HG02970 (cell line): ENCODE measurements at regions not wholly inside any gene's neighbourhood (a gene's known extent, or its start where the extent isn't known, plus 50 kb on each side); places are given as distances from the start of the nearest gene placed in this dataset.

Experiments
- ATAC-seq: cut with Tn5 transposase; IDR thresholded peaks from one replicate; pipeline ENCODE4 v1.9.1; 2021; ENCODE audit warnings: mild to moderate bottlenecking, moderate library complexity, moderate number of reproducible peaks; ENCODE audit not compliant: unreplicated experiment, low FRiP score

DNA sequence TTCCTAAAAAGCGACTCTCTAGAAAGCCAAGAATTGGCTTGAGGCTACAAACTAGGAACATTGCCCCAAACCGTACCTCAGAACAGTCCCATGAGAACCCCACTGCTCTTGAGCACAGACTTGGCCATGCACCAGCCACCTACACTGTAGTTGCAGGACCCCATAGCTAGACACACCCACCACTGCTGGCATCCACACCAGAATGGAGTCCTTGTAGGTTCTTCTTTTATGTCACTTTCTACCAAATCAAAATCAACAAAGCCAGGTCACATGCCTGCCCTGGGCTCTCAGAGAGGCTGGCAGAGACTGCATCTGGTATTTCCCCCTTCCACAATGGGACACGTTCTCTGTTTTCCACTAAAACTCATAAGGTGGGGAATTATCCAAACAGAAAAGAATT lies 290.5 kb downstream of the SHOX2 start:
- no peak for ATAC-seq

DNA sequence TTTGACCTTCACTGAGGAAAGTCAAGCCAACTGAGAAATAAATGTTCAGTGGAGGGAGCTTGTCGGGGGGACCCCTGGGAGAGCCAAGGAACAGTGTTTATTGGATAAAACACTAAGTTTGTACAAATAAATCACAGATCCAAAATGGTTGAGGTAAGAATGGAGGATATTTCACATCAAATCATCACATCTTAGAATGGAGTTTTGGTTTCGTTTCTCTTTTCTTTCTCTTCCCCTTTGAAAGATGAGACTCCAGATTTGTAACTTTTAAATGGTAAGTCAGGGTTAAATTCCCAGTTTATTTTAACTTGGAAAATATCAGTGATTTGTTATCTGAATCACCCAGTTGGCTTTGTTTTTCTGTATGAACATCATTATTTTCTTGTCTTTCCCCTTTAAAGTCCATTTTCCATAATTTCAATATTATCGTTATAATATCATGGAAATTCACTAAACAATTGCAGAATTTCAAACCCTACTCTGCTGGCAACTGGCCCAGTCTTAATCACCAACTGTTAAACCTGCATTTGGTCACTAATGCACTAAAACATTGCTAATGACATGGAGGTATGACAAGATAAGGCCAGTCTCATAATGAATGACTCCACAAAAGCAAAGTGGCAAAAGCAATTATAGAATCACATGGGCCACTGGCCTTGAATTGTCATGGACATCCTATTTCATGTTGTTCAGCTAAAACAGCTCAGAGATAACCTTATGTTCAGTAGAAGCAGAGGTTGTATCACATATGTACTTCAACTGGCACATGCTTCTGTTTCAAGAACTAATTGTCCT lies 295.1 kb downstream of the SHOX2 start:
- ATAC-seq = no peak

DNA sequence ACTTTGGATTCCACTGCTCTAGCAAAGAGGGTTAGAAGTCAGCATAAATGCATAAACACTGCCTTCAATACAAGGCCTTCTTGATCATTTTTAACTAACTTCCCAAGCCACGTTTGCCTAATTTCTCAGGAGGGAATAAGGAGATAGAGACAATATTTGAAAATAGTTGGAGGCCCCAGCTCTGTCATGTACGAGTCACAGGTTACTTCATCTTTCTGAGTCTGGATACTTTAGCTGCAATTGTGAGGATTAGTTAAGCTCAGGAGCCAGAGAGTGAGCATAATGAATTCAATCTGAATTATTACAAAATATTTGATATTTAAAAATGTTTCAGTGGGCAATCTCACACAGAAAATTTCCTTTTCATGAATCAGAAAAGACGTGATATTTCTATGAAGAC lies 298.9 kb downstream of the SHOX2 start:
- ATAC-seq = no peak

DNA sequence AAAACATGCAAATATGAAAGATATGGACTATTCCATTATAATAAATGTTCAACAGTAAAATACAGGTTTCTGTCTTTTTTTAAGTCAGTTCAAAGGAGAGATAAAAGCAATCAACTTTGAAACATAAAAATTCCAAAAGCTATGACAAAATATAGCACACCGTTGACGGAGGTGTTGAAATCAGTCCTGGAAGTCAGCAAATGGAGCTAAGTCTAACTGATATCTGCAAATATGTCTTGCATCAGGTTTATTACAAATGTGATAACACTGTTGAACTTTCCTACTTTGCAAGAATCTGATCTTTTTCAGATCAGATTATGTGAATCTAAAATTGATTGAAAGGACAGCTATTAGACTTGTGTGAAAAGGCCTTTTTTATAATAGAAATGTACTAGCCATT lies 300.7 kb downstream of the SHOX2 start:
- no peak for ATAC-seq

DNA sequence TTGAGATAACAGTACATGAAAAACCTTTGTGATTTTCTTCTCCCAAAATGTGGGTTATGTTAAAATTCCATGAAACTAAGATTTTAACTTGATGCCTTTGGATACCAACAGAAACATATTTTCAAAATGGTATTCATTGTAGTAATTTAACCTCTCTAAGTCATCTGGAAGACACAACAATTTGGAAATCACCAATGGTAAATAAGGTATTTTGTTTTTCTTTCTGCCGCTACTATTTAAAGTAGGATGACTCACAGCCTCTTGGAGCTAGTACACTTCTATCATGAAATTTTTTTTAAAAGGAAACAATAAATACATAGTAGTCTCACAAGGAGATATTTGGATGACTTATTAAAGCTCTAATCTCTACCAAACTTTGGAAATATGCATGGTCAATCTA lies 291.6 kb upstream of the VEPH1 start:
- no peak for ATAC-seq

DNA sequence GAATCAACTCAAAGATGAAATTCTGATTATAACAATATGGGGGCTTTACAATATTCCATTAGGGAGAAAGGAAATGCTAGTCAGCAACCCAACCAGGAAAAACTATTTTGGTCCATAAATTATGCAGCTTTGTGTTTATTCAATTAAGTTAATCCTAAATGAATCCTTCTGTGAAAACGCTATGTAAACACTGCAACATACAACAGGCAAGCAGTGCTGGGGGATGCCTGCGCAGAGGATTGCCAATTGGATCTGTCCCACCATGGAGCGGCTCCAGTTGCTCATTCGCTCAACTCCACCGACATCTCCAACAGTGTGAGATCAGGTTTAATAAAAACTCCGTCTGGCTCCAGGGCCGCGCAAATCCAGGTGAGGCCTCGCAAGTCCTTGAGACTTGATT lies 290.5 kb upstream of the VEPH1 start:
- ATAC-seq = no peak

DNA sequence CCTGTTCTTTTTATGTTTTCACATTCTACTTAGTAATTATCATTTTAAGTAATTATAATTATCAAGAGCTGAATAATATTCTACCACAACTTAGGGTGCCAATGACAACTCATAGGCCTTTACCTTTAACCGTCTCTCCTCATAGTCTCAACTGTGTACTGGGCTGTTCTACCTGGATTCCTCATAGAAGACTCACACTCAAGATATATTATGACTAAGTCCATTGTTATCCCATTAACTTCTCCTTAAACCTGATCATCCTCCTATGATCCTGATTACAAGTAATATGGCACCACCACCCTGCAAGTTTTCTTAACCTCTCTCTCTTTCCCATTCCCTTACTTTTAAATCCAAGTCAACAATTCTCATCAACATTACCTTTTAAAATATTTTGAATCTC lies 285.9 kb upstream of the VEPH1 start:
- ATAC-seq = no peak

DNA sequence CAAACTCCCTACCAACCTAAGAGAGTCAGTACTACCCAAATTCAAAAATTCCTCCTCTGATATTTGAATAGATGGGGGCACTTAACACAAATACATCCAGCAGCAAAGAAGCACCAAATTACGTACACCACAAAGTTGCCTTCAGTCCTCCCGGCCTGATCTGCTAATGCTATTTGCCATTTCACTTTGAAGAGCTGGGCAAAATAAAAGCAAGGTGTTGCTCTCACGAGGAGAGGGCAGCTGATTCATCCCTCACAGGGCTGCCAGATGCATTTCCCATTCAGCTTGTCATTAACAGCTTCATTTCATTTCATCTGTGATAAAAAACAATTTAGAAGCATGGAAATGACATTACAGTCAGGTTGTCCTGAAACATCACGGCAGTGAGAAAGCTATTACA lies 283.4 kb upstream of the VEPH1 start:
- no peak for ATAC-seq

DNA sequence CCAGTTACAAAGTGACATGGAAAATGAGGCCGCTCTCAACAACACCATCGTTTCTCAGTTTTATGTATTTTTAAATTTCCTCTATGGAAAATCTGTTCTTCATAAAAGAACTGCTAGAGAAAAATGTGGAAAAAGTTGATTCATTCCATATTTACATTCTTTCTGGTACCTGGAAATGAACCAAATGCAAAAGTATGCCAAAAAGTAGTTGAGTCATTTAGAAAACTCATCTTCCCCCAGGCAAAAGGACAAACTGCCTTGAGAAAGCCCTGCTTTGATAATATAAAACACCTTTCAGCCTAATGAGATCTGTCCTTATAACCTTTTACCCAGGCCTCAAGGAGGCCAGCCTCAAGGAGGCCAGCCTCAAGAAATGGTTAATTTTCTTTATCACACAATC lies 283.0 kb upstream of the VEPH1 start:
- ATAC-seq = no peak

DNA sequence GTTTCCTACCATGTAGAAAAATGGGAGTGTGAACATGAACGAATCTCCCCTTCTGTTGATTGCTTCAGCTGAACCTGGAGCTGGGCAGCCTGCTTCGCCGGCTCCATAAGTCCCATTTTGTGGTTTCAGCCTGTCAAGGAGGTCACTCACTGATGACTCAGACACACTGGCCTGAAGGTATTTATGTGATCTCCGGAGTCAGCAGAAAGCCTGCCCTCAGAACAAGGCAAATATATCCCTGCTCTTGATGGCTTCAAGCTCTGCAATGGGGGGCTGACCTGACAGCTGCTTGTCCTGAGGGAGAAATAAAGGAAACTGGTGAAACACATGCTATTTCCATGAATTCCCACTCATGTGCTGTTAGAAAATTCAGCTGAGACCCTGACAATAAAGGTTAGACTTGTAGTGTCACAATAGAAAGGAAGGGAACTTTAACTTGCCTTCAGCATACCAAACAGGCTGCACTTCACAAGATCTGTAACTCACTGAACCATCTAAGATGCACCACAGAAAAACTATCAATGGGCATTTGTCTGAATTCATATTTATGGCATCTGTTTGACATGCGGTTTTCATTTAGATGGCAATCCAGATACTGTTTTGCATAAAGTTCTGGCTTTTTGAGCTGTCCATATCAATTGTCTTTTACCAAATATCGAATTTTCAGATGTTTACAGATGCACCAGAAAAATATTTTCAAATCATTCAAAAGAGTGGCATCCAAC lies 282.0 kb upstream of the VEPH1 start:
- ATAC-seq = no peak

DNA sequence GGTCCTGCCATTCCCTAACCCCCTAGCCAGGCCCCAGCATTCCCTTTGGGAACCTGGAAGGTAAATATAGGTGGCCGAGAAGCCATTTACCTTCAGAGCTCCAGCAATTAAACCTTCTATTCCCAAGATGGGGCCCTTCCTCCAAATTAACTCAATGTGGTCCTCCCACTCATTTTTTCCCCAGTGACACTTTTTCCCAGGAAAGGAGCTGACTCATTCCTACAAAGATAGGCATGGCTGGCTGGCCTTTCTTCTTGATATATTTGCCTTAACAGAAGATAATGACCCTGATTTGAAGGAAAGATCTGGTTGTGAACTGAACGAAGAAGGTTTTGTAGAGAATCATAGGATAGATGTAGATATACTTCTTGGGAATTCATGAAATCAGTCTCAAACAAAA lies 279.0 kb upstream of the VEPH1 start:
- no peak for ATAC-seq

DNA sequence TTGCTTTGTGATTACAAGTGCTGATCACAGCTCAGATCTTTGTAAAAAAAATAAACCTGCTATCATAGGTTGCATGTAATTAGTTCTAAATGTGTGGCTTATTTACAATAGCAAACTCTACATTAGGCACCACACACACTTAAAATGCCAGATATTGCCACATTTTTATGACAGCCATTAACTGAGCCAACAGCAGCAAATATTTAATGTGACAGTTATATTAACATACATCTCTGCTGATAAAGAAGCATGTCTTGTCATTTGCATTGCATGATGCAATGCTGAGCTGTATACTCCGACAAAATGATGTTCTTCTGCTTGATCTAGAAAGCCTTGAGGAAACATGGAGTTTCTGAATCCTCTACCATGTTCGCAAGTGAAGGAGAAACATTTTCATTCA lies 273.6 kb upstream of the VEPH1 start:
- ATAC-seq = no peak

DNA sequence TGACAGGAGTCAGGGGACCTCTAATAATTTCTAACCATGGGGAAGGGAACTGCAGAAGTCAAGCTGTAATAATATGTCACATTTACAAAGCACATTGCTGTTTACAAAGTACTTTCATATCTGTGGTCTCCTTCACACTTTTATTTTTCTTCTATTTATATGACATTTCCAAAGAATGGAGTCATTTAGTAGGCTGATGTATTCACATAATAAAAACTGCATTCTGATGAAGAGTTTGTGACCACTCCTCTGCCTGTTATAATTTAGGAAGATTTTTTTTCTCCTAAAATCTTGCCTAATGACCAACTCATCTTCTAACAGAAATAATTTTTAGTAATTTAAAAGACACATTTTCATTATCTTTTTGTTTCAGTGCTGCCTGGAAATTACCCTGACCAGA lies 272.2 kb upstream of the VEPH1 start:
- ATAC-seq = no peak

DNA sequence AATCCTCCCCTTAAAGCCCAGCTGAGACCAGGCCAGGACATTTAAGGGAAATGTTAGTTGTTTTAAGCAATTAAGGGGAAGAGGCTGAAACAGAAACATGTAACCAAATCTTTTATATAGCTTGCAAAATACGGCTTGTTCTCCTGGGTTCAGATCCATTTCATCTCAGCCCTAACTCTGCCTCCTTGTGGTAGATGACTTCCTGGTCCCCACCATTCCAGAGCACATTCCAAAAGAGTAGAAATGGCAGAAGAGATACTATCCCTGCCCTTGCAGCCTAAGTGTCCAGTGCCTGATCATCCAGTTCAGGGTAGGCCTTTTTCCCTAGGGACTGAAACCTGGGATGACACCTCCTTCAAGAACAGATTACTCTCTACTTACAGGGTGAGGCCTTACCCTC lies 266.2 kb upstream of the VEPH1 start:
- ATAC-seq = no peak

DNA sequence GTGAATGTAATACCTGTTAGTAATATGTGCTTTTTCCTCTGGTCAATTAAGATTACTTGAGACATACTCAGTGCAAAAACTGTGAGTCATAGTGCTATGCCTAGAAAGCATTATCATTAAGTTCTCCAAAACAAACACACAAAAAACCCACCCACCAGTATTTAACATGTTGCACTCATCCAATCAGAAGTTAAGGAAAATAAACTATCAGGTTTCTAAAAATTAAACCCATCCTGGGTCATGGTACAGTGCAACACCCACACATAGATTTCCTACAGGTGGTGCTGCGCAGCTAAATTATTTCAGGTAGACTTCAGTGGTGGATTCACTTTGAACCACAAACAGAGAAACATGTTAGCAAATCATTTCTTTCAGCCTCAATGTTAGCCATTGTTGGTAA lies 264.4 kb upstream of the VEPH1 start:
- ATAC-seq = no peak

DNA sequence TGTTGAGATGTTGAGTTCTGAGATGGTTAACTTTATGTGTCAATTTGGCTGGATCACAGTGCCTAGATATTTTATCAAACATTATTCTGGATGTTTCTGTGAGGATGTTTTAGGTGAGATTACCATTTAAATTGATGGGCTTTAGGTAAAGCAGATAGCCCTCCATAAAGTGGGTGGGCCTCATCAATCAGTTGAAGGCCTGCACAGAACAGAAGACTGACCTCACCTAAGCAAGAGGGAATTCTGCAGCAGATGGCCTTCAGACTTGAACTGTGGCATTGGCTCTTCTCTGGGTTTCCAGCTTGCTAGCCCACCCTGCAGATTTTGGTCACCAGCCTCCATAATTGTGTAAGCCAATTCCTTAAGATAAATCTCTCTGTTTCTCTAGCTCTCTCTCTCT lies 260.4 kb upstream of the VEPH1 start:
- ATAC-seq = no peak

DNA sequence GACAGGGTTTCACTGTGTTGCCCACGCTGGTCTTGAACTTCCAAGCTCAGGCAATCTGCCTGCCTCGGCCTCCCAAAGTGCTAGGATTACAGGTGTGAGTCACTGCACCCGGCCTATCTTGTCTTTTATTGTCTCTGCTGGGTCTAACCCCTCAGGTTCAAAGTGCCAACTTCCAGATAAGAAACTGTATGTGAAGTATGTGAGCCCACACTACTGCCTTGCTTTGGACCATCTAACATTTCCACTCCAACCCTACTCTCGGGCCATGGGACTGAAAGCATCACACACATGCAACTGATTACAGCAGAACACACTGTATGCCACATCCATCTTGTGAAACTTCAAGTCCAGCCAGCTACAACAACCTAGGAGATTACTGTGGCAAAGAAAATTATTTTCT lies 256.1 kb upstream of the VEPH1 start:
- ATAC-seq = no peak

DNA sequence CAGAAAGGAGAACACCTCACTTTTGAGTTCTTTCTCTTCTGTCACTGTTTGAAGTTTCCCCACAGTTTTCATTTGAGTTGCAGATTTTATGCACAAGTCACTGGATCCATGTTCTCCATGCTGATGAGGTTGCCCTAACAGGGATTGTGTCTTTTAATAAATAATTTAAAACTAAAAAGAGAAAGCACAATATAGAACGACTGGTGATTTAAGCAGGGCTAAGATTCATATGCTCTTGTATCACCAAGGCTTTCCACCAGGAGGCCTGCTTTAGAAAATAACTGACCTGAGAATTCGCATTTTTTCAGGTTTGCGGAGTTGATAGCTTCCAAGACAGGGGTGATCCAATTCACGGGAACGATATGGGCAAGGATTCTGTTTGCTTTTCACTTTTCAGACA lies 252.0 kb upstream of the VEPH1 start:
- no peak for ATAC-seq

DNA sequence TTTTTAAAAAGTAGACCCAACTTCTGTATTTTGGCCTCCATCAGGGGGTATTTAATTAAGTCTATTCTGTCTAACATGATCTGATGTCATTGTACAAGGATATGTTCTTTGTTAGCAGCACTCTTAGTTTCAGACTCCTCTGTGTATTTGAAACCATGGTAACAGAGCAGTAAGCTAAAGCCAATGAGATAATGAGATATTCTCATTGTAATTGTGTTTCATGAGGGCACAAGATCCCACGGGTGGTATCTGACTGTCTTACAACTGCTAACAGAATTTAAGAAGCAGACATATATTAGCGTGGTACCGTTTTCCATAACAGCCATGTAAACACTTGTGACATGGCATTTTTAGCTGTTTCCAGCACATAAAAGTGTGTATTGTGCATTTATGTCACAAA lies 251.2 kb upstream of the VEPH1 start:
- ATAC-seq = no peak

DNA sequence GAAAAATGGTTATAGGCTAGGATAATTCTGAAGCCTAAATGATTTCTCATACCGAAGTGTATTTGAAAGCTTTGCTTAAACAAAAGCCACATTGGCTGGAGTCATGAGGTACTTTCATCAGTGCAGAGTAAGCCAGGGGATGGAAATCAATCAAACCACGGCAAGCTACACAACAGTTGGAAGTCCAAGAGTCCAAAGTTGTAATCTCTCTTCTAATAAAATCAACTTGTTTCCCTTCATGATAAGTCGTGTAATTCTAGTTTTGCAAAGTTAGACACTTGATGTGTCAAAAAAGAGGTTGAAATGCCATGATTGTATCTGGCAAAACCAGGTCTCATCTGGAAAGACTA lies 250.5 kb upstream of the VEPH1 start:
- no peak for ATAC-seq

DNA sequence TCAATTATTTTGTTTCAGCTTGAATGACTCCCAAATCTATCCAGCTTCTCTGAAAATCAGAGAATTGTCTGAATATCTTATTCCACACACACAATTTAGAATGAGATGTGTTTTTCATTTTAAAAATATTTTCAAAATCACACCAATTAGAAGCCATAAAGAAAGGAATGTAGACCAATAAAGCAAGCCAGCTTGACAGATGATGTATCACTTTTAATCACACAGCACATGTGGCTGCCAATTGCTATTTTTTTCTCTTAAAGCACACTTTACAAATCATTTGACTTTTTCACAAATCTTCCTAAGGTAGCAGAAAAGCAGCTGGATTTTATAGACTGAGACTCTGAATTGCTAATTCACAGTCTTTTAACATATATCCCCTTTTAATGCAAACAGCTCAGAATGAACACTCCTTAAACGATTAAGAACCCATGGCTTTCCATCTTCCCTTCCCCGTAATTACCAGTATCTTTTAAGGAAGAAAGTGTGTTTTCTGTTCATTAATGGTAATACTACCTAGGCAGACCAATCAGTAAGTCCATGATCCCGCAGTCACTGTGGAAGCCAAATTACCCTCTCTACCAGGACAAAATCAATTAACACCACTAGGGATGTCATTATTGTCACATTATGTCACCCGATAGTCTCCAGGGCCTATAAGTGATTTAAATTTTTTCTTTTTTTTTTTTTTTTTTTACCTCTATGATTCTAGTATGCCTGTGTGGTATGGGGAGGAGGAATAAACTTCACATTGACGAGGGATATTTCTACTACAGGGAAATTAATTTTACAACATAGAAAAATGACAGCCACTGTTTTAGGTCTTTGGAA lies 250.0 kb upstream of the VEPH1 start:
- ATAC-seq = no peak

DNA sequence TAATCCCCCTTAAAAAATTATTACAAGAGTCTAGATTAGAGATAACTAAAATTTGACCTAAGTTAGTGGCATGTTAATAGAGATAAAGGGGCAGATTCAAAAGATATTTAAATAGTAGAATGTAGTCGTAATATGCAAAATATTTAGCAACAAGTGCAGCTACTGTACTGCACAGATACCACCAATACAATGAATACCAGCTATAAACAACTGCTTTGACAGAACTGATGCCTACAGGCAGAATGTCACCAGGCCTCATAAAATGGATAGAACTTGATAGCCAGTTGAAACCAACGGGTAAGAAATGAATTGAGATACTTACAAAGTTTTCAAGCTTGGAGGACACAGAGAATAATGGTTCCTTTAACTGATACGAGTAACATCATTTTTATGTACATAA lies 249.3 kb upstream of the VEPH1 start:
- ATAC-seq = no peak
